ENCODE measurements at regions not wholly inside any gene's neighbourhood (a gene's known extent, or its start where the extent isn't known, plus 50 kb on each side); places are given as distances from the start of the nearest gene placed in this dataset.

DNA sequence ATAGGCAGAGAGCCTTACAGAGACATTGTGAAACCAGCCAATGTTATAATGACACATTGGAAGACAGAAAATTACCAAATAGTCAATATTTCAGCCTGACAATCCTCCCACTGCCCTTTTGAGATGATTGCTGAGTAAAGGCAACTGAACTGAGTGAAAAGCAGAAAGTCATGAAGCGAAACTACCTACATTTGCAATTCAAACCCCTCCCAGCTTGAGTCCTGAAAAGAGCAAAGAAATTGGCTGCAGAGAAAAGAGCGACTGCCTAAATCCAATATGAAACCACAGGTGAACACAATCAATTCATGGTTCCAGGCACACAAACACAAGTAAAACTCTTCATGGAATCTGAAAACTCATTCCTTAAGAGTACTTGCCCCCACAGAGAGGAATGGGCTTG, 143.4 kb upstream of the CHRM3 start:
- TF ChIP-seq CTCF (IDR thresholded peaks at IDR 0.05; ENCODE audit: low read depth, low read length), result no peak
- no peak for DNase-seq (ENCODE audit: low read depth in 2 of 2)
- H3K4me3 ChIP-seq (replicated peaks in 1 of 2; ENCODE audit: low read depth in 2 of 2, low read length in 2 of 2), result no peak overlapping the region

DNA sequence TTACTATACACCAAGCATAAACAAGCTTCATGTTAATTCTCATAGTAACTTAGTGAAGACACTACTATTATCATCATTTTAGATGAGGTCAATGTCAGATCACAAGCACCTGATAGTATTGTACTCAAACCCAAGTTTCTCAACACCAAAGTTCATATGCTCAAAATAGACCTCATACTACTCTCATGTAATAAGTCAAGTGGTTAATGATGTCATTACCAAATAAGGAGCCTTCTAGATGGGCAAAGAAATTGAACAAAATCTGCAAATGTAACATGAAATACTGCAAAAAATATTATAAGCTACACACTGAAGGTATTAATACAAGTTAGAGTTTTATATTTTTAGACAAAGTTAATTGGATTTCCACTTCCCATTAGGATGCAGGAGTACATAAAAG, 144.0 kb upstream of the CHRM3 start:
- DNase-seq (ENCODE audit: low read depth in 2 of 2), result no peak
- H3K4me3 ChIP-seq (replicated peaks in 1 of 2; ENCODE audit: low read depth in 2 of 2, low read length in 2 of 2), result no peak overlapping the region
- TF ChIP-seq CTCF (IDR thresholded peaks at IDR 0.05; ENCODE audit: low read depth, low read length), result no peak

DNA sequence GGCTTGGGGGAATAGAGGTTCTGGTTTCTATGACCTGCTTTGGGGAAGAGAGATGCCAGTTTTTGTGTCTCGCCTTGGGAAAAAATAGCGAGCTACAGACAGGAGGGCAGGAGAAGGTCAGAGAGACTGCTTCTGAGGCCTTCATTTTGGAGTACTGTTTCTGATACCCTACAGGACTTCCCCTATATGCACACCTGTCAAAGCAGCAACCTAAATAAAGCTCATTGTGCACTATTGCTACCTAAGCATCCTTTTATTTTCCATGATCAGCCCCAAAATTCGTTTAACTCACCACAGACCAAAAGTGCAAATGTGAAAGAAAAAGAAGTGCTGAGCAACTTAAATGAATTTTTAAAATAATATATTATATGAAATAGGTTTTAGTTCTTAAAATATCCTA, 145.6 kb upstream of the CHRM3 start:
- DNase-seq (ENCODE audit: low read depth in 2 of 2), result no peak
- H3K4me3 ChIP-seq (replicated peaks in 1 of 2; ENCODE audit: low read depth in 2 of 2, low read length in 2 of 2), result no peak overlapping the region
- TF ChIP-seq CTCF (IDR thresholded peaks at IDR 0.05; ENCODE audit: low read depth, low read length), result no peak

- no peak for TF ChIP-seq CTCF (IDR thresholded peaks at IDR 0.05; ENCODE audit: low read depth, low read length)
- no peak for DNase-seq (ENCODE audit: low read depth in 2 of 2)
- H3K4me3 ChIP-seq (replicated peaks in 1 of 2; ENCODE audit: low read depth in 2 of 2, low read length in 2 of 2), result no peak overlapping the region
Measured at GRCh38 chr1:239239529-239239928, 146.8 kb upstream of the CHRM3 start.

DNA sequence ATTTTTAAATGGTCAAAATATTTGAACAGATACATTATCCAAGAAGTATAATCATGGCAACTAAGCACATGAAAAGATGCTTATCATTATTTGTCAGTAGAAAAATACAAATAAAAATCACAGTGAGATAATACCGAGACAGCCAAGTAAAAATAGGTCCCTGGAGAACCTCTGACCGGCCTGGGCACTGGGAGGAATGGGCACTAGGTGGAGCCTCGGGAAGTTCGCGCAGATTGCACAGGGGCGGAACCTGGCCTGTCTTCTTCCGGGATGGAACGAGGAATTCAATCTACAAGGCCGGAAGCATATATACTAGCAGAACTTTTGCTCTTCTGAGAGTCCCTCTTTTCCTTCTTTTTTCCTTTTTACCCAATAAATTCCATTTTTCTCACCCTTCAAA, 148.5 kb upstream of the CHRM3 start:
- no peak overlapping the region for H3K4me3 ChIP-seq (replicated peaks in 1 of 2; ENCODE audit: low read depth in 2 of 2, low read length in 2 of 2)
- DNase-seq (ENCODE audit: low read depth in 2 of 2), result no peak
- no peak for TF ChIP-seq CTCF (IDR thresholded peaks at IDR 0.05; ENCODE audit: low read depth, low read length)

GRCh38 chr1:239233626-239234025, 152.7 kb upstream of the CHRM3 start:
- TF ChIP-seq CTCF (IDR thresholded peaks at IDR 0.05; ENCODE audit: low read depth, low read length), result no peak

DNA sequence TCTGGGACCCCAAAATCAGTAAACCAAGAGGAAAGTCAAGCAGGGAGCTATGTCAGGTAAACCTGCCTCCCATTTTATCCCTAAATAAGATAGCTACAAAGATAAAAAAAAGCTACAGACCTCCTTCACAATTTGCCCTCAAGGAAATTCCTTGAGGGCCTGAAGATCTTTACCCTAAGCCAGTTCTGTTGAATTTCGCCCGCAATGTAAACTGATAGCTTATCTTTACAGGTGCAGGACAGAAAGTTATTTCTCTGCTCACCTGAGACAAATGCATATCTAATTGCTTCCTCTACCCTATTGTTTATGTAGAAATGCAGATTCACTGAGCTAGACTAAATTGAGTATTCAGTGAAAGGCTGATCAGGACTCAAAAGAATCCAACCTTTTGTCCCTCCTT, 153.4 kb upstream of the CHRM3 start:
- DNase-seq (ENCODE audit: low read depth in 2 of 2), result no peak
- TF ChIP-seq CTCF (IDR thresholded peaks at IDR 0.05; ENCODE audit: low read depth, low read length), result no peak
- H3K4me3 ChIP-seq (replicated peaks in 1 of 2; ENCODE audit: low read depth in 2 of 2, low read length in 2 of 2), result no peak overlapping the region

More at GRCh38 chr1:239233626-239234025, 152.7 kb upstream of the CHRM3 start:
- no peak for DNase-seq (ENCODE audit: low read depth in 2 of 2)
- H3K4me3 ChIP-seq (replicated peaks in 1 of 2; ENCODE audit: low read depth in 2 of 2, low read length in 2 of 2), result no peak overlapping the region

All from cardiac fibroblast (primary cell).